DND-41 (cell line): ENCODE measurements at regions not wholly inside any gene's neighbourhood (a gene's known extent, or its start where the extent isn't known, plus 50 kb on each side); places are given as distances from the start of the nearest gene placed in this dataset.

Experiments
- ATAC-seq: fragments of 200-7000 bp; cut with Tn5 transposase; 3 replicates; pipeline ENCODE4 v1.9.1; 2021; ENCODE audit warnings: low read depth; ENCODE audit not compliant: insufficient read depth
- DNase-seq: peaks from one replicate; pipeline ENCODE4 v3.0.0-alpha.2; 2020
- H2AFZ ChIP-seq: 2 replicates; pipeline ENCODE4 v1.6.0; 2012; ENCODE audit warnings: low read depth, low read length
- H3K27ac ChIP-seq: 2 replicates; pipeline ENCODE4 v1.5.1; 2012; ENCODE audit warnings: low read length, inconsistent platforms
- H3K27me3 ChIP-seq: fragments of 200-600 bp; sonication (generic); 2 replicates; pipeline ENCODE4 v1.6.0; 2012; ENCODE audit warnings: low read length, mild to moderate bottlenecking, inconsistent platforms; ENCODE audit not compliant: insufficient read depth, poor library complexity
- H3K36me3 ChIP-seq: 2 replicates; pipeline ENCODE4 v1.5.1; 2012; ENCODE audit warnings: low read length, inconsistent platforms; ENCODE audit not compliant: insufficient read depth
- H3K4me1 ChIP-seq: 2 replicates; pipeline ENCODE4 v1.5.1; 2012; ENCODE audit warnings: mild to moderate bottlenecking, low read length; ENCODE audit not compliant: insufficient read depth
- H3K4me2 ChIP-seq: 2 replicates; pipeline ENCODE4 v1.6.0; 2012; ENCODE audit warnings: mild to moderate bottlenecking, moderate library complexity, low read length, inconsistent platforms; ENCODE audit not compliant: insufficient read depth
- H3K4me3 ChIP-seq, 2 experiments: fragments of 200-600 bp in 1 of 2; shearing (Covaris generic) in 1 of 2; 2 replicates each; pipeline ENCODE4 v1.5.1; 2012 to 2016; ENCODE audit warnings: inconsistent platforms in 2 of 2, low read length in 2 of 2, mild to moderate bottlenecking in 2 of 2, low read depth in 1 of 2, moderate library complexity in 1 of 2
- H3K79me2 ChIP-seq: 2 replicates; pipeline ENCODE4 v1.6.0; 2012; ENCODE audit warnings: low read length, inconsistent platforms; ENCODE audit not compliant: insufficient read depth
- H3K9ac ChIP-seq: 2 replicates; pipeline ENCODE4 v1.6.0; 2012; ENCODE audit warnings: low read depth, mild to moderate bottlenecking, inconsistent platforms, low read length, moderate library complexity
- H3K9me3 ChIP-seq: 2 replicates; pipeline ENCODE4 v1.5.1; 2012; ENCODE audit warnings: low read length, moderate library complexity, mild to moderate bottlenecking, inconsistent platforms; ENCODE audit not compliant: insufficient read depth, severe bottlenecking
- H4K20me1 ChIP-seq: 2 replicates; pipeline ENCODE4 v1.6.0; 2012; ENCODE audit warnings: low read length; ENCODE audit not compliant: insufficient read depth
- CTCF ChIP-seq: IDR thresholded peaks from 2 replicates; pipeline ENCODE4 v1.5.1; 2012; ENCODE audit warnings: borderline replicate concordance, low read length, moderate library complexity, mild to moderate bottlenecking; ENCODE audit not compliant: poor library complexity, severe bottlenecking; ENCODE audit errors: extremely low read depth
- EZH2 ChIP-seq: IDR thresholded peaks from 3 replicates; pipeline ENCODE4 v1.6.1; 2012; ENCODE audit warnings: borderline replicate concordance, low read depth, mild to moderate bottlenecking, moderate library complexity, low read length, inconsistent platforms; ENCODE audit not compliant: severe bottlenecking

- H3K36me3 ChIP-seq, result no peaks in the 10 kb centered on the region
- no peaks in the 10 kb centered on the region for H3K4me1 ChIP-seq
- H3K9ac ChIP-seq, result no peak overlapping the region
- DNase-seq (no peak), ATAC-seq (no peak)
- H2AFZ ChIP-seq, result no peak overlapping the region
- H3K4me2 ChIP-seq, result no peak overlapping the region
- no peaks in the 10 kb centered on the region for H4K20me1 ChIP-seq
- H3K9me3 ChIP-seq, result no peaks in the 10 kb centered on the region
- H3K79me2 ChIP-seq, result no peaks in the 10 kb centered on the region
- no peak overlapping the region for H3K4me3 ChIP-seq
- no peaks in the 10 kb centered on the region for H3K27me3 ChIP-seq
- TF ChIP-seq EZH2 (no peak), CTCF (no peak)
- no peak overlapping the region for H3K27ac ChIP-seq
These were observed 71.2 kb upstream of the STAC start for GRCh38 chr3:36309092-36309491.

GRCh38 chr3:36312351-36312750 lies 68.0 kb upstream of the STAC start:
- H3K79me2 ChIP-seq, result no peaks in the 10 kb centered on the region
- H3K4me3 ChIP-seq, result no peak overlapping the region
- H3K9me3 ChIP-seq, result no peaks in the 10 kb centered on the region
- no peak for DNase-seq
- no peak overlapping the region for H2AFZ ChIP-seq
- no peak overlapping the region for H3K27ac ChIP-seq
- TF ChIP-seq EZH2 (no peak), CTCF (no peak)
- H3K27me3 ChIP-seq, result no peaks in the 10 kb centered on the region
- ATAC-seq, result no peak
- no peaks in the 10 kb centered on the region for H3K36me3 ChIP-seq
- no peak overlapping the region for H3K4me2 ChIP-seq
- no peaks in the 10 kb centered on the region for H3K4me1 ChIP-seq
- no peak overlapping the region for H3K9ac ChIP-seq
- H4K20me1 ChIP-seq, result no peaks in the 10 kb centered on the region

GRCh38 chr3:36317915-36318314 lies 62.4 kb upstream of the STAC start:
- H2AFZ ChIP-seq, result no peak overlapping the region
- ATAC-seq (no peak), DNase-seq (no peak)
- no peak overlapping the region for H3K4me3 ChIP-seq
- no peak overlapping the region for H3K9ac ChIP-seq
- no peaks in the 10 kb centered on the region for H3K27me3 ChIP-seq
- no peak overlapping the region for H3K27ac ChIP-seq
- no peaks in the 10 kb centered on the region for H3K4me1 ChIP-seq
- H3K79me2 ChIP-seq, result no peaks in the 10 kb centered on the region
- H4K20me1 ChIP-seq, result no peaks in the 10 kb centered on the region
- no peak overlapping the region for H3K4me2 ChIP-seq
- TF ChIP-seq EZH2 (no peak), CTCF (no peak)
- no peaks in the 10 kb centered on the region for H3K36me3 ChIP-seq
- H3K9me3 ChIP-seq, result no peaks in the 10 kb centered on the region

- DNase-seq (no peak), ATAC-seq (no peak)
- Histone ChIP-seq H4K20me1 (no peaks in the 10 kb centered on the region), H3K9ac (no peak overlapping the region), H3K36me3 (no peaks in the 10 kb centered on the region), H3K79me2 (no peaks in the 10 kb centered on the region), H2AFZ (no peak overlapping the region), H3K4me3 (no peak overlapping the region), H3K9me3 (no peaks in the 10 kb centered on the region), H3K27me3 (no peaks in the 10 kb centered on the region), H3K4me2 (no peak overlapping the region), H3K4me1 (no peaks in the 10 kb centered on the region), H3K27ac (no peak overlapping the region)
- no peak for TF ChIP-seq EZH2
These were observed 61.6 kb upstream of the STAC start for GRCh38 chr3:36318621-36319200.
